GM12872 (cell line): ENCODE measurements at regions not wholly inside any gene's neighbourhood (a gene's known extent, or its start where the extent isn't known, plus 50 kb on each side); places are given as distances from the start of the nearest gene placed in this dataset.
A peak's percentile ranks its signal among the peaks of the same experiment; 100 is the strongest.

Source experiments
- TF ChIP-seq, protein P1 (sequence below): IDR thresholded peaks from 3 replicates; pipeline ENCODE4 v1.5.1; 2011; ENCODE audit warnings: low read depth, mild to moderate bottlenecking, low read length, moderate library complexity; ENCODE audit not compliant: insufficient read depth

GRCh38 chr6:137341681-137342195 is 122.6 kb upstream of the IFNGR1 start:
- TF ChIP-seq, protein P1, sequence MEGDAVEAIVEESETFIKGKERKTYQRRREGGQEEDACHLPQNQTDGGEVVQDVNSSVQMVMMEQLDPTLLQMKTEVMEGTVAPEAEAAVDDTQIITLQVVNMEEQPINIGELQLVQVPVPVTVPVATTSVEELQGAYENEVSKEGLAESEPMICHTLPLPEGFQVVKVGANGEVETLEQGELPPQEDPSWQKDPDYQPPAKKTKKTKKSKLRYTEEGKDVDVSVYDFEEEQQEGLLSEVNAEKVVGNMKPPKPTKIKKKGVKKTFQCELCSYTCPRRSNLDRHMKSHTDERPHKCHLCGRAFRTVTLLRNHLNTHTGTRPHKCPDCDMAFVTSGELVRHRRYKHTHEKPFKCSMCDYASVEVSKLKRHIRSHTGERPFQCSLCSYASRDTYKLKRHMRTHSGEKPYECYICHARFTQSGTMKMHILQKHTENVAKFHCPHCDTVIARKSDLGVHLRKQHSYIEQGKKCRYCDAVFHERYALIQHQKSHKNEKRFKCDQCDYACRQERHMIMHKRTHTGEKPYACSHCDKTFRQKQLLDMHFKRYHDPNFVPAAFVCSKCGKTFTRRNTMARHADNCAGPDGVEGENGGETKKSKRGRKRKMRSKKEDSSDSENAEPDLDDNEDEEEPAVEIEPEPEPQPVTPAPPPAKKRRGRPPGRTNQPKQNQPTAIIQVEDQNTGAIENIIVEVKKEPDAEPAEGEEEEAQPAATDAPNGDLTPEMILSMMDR, result 0 out of 3 replicates have a peak, but pooled peaks have one; percentile 34

DNA sequence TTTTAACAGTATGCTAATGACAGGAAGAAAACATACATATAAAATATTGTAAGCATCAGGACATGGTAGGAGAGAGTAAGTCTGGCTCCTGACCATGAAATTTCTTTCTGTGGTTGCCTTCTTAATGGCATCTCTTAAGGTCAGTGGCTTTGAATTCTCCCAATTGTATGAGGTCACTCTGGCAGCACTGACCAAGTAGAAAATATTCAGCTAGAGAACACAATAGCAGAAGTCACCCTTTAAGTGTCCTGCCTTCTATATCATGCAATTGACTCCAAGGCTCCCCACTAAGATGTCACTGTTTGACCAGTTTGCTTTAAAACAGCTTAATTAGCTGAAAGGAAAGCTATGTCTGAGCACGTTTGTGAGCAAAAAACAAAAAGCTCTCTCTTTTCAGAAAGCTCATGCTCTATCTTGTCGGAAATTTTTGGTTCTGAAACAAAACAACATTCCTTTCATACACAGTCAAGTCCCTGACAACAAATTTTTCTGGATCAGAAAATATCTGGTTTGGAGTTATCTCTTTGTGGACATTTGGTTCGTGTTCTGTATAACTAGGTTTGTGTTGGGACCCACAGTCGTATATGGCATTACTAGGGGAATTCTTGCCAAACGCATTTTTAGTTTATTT is 120.9 kb upstream of the IFNGR1 start:
- TF ChIP-seq, protein P1, result no peak

GRCh38 chr6:137334884-137335283 is 115.7 kb upstream of the IFNGR1 start:
- TF ChIP-seq, protein P1, result no peak

DNA sequence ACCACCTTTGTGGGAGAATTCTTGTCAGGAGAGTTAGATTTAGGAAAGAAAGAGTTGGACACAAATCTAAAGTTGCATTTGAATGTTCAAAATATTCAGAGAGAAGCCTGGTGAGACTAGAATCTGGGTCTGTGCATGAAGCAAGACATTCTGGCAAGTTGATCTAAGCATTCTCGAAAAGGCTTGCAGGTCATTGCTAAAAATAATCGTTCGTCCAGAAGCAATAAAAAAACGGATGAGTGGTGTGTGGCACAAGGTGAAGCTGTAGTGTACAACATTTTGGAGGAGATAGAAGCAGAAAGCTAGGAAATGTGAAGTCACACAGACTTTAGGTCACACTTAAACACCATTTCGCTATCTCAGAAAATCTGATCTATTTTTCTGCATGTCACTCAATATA is 114.9 kb upstream of the IFNGR1 start:
- TF ChIP-seq, protein P1, result no peak

DNA sequence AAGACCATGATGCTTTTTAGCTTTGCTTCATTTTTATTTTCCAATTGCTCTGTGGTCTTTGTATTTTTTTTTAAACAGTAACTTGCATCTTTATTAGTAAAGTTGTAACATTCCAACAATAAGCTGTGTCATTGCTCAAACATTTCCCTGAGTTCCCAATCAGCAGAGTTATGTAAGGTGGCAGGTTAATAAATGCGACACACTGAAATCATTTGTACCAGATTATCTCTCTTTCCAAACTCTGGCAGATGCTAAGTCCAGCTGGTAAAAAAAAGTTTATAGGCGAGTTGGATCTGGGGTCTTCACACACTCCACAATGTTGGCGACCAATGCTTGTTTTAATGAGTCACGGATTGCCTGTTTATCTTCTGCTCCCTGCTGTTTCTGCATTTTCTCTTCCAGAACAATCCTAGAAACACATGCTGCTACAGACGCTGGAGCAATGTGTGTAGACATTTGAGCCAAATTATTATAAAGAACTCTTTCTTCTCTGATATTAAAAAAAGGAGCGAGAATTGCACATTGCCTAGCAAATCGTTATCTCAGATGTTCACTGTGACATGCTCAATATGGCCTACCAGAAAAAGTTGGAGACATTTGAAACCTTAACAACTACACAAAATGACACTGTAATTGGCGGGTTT is 113.6 kb upstream of the IFNGR1 start:
- TF ChIP-seq, protein P1, result no peak

- TF ChIP-seq, protein P1, result no peak
These were observed 104.7 kb upstream of the IFNGR1 start for GRCh38 chr6:137323860-137324259.

DNA sequence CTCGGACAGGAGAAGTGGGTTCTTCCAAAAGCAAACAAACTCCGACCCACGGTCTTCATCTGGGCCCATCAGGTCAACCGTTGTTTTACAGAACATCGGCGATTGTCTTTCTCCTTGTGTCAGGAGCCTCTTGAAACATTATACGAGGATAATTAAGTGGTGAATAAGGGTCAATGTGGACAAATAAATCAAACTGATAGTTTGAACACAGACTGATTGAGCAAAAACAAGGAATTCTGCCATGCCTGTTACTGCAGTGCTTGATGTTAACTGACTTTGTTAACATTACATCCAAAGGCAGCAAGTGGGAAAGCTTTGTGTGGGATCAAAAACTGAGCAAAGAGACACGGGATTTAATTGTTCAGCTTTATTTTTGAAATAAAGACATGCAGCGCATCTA is 101.1 kb upstream of the IFNGR1 start:
- TF ChIP-seq, protein P1, result no peak
